Adrenal gland (tissue), 9 donors: ENCODE measurements at regions not wholly inside any gene's neighbourhood (a gene's known extent, or its start where the extent isn't known, plus 50 kb on each side); places are given as distances from the start of the nearest gene placed in this dataset.
"Not testable (repeated sequence)": the region's sequence is repeated elsewhere in the genome, so short reads cannot be mapped to it uniquely, and the experiment has no call there.

ENCODE experiments used
- DNase-seq, 7 donors: peaks; one replicate each; pipeline ENCODE4 v3.0.0-alpha.2; 2019 to 2020
- H3K27ac ChIP-seq, 5 donors: fragments of 200-600 bp; sonication (generic) in 4 of 5; 1 replicate in 3 of 5; 2 replicates in 2 of 5; pipeline versions ENCODE4 v1.5.1 to v1.8.0; 2016 to 2020; ENCODE audit warnings: mild to moderate bottlenecking in 1 of 5
- H3K27me3 ChIP-seq: fragments of 200-600 bp; 2 replicates; pipeline ENCODE4 v1.8.0; 2021
- H3K36me3 ChIP-seq, 2 donors: fragments of 200-600 bp; replicated peaks in 1 of 2; 1 replicate in 1 of 2; 2 replicates in 1 of 2; pipeline versions ENCODE4 v1.5.1 to v1.8.0; 2018 to 2022
- H3K4me1 ChIP-seq, 2 donors: fragments of 200-600 bp; replicated peaks in 1 of 2; 1 replicate in 1 of 2; 2 replicates in 1 of 2; pipeline versions ENCODE4 v1.5.1 to v1.8.0; 2018 to 2021
- H3K4me3 ChIP-seq, 4 donors: fragments of 200-600 bp; sonication (generic) in 3 of 4; one replicate each; pipeline ENCODE4 v1.5.1; 2016 to 2018
- H3K9me3 ChIP-seq, 3 donors: fragments of 200-600 bp; sonication (generic) in 1 of 3; replicated peaks in 1 of 3; 1 replicate in 2 of 3; 2 replicates in 1 of 3; pipeline versions ENCODE4 v1.5.1 to v1.8.0; 2016 to 2021
- CTCF ChIP-seq, 6 experiments: fragments of 450-650 bp in 4 of 6; fragments of 200-600 bp in 2 of 6; sonication (generic) in 1 of 6; IDR thresholded peaks; 1 replicate in 5 of 6; 2 replicates in 1 of 6; pipeline versions ENCODE4 v1.5.1 to v1.8.0; 2016 to 2021; ENCODE audit warnings: antibody characterized with exemption in 6 of 6, mild to moderate bottlenecking in 2 of 6, moderate library complexity in 1 of 6
- WGBS, 4 donors: extraction: QIAGEN DNeasy Blood & Tissue Kit in 2 of 4; methylation state at CpG; one replicate each; pipeline versions ENCODE4 v1.1.5 to v1.1.7; 2013 to 2017; 5-methylcytosine and 5-hydroxymethylcytosine counted together
- intact Hi-C, 2 donors: fragments of 100-400 bp; cut with DNase I; formaldehyde crosslinking; loops; one replicate each; pipeline versions ENCODE4 v1.14.1 to v1.15.0; 2022 to 2023
- donor health status: healthy with polysubstance abuse.
- donor health status: Bipolar disorder and iron deficiency.
- donor health status: DM: yes; HTN: yes; CAD: no.
- donor health status: DM: no; HTN: no; CAD: no.
- donor health status: DM: no; HTN: no; CAD: no.

GRCh38 chr2:95654897-95655296, 63.1 kb downstream of the TRIM43 start:
- H3K9me3 ChIP-seq, H3K36me3 ChIP-seq, DNase-seq, H3K4me3 ChIP-seq, H3K27ac ChIP-seq, H3K27me3 ChIP-seq, intact Hi-C loops, H3K4me1 ChIP-seq: not testable (repeated sequence)
- no CpG with 5 or more reads among the region's 3 CpGs for WGBS, 4 donors

- DNase-seq, H3K27me3 ChIP-seq, H3K4me3 ChIP-seq, intact Hi-C loops, H3K27ac ChIP-seq, H3K4me1 ChIP-seq, H3K9me3 ChIP-seq, H3K36me3 ChIP-seq: not testable (repeated sequence)
- 82 to 100% (median 96%) methylated on average over 1 of the region's 1 CpG for WGBS, 4 donors
Observed at GRCh38 chr2:95656553-95656952, 64.8 kb downstream of the TRIM43 start.

- 91 to 99% (median 96%) methylated on average over 3 of the region's 3 CpGs for WGBS, 4 donors
- H3K36me3 ChIP-seq, H3K4me3 ChIP-seq, H3K9me3 ChIP-seq, H3K27ac ChIP-seq, H3K4me1 ChIP-seq, H3K27me3 ChIP-seq, intact Hi-C loops, DNase-seq: not testable (repeated sequence)
Observed at GRCh38 chr2:95657937-95658336, 66.1 kb downstream of the TRIM43 start.

GRCh38 chr2:95660766-95661562, 69.2 kb downstream of the TRIM43 start:
- H3K9me3 ChIP-seq, intact Hi-C loops, H3K27me3 ChIP-seq, DNase-seq, H3K36me3 ChIP-seq, H3K4me1 ChIP-seq, H3K27ac ChIP-seq, H3K4me3 ChIP-seq: not testable (repeated sequence)
- WGBS, 4 donors, result 92 to 94% (median 93%) methylated on average over 13 to 16 of the region's 16 CpGs

- H3K27ac ChIP-seq, intact Hi-C loops: not testable (repeated sequence)
- 52 to 95% (median 57%) methylated on average over 4 to 27 of the region's 27 CpGs for WGBS, 4 donors
Observed at GRCh38 chr2:95663471-95664441, 72.0 kb downstream of the TRIM43 start.

GRCh38 chr2:95666636-95667035, 74.8 kb downstream of the TRIM43 start:
- H3K27ac ChIP-seq, H3K27me3 ChIP-seq, intact Hi-C loops, H3K4me3 ChIP-seq, DNase-seq, H3K36me3 ChIP-seq, H3K9me3 ChIP-seq: not testable (repeated sequence)
- WGBS, 4 donors, result 68 to 91% (median 78%) methylated on average over 2 of the region's 2 CpGs
- peaks cover 9 to 10% of the 10 kb centered on the region in 2 donors for H3K4me1 ChIP-seq
- TF ChIP-seq CTCF (IDR thresholded peaks at IDR 0.05), result peak in 4 of 6 experiments; percentile 15 to 25 (median 19)

More at GRCh38 chr2:95663471-95664441, 72.0 kb downstream of the TRIM43 start:
- not testable (repeated sequence) for H3K4me3 ChIP-seq, H3K4me1 ChIP-seq, H3K36me3 ChIP-seq, H3K9me3 ChIP-seq, DNase-seq, H3K27me3 ChIP-seq
